ENCODE measurements at regions not wholly inside any gene's neighbourhood (a gene's known extent, or its start where the extent isn't known, plus 50 kb on each side); places are given as distances from the start of the nearest gene placed in this dataset.

DNA sequence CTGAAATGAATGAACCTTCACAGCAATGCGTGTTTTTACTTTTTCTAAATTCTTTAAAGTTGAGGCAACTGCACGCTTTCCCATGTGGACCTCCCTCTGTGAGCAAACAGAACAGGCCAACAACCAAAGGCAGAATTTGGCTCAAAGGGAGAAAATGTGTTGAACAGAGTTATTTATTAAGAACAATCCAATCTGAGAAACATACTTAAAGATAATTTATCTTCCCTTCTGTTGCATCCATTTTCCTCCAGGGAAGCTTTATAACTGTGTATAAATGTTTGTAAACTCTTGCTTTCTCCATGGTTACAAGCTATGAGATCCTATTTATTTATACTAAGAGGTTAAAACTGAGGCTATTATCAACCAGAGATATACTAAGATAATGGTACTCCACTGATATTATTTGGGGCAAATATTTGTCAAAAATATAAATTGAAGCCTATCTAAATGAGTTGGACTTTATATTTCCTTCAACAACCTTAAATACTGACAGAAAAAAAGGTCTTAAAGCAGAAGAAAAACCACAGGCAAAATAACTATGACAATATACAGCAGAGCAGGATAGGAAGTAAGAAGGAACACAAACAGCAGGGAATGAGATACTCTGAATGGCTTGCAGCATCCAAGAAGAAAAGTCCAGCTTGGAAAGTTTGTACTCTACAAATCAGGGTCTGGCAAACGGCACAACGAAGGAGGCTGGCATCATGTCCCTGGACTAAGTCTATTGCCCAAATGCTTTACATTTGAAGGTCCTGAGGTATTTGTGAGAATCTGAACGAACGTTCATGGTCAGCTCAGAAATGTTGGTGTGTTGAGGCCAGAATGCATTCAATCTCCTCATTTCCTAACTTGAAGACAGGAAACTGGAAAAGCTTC is 663.2 kb upstream of the INTU start:
- no peak overlapping the region for H3K4me3 ChIP-seq (ENCODE audit: insufficient read depth, low read depth, low read length)
- no peaks in the 10 kb centered on the region for H3K36me3 ChIP-seq (replicated peaks; ENCODE audit: control insufficient read depth, insufficient read depth, low read length)
- H3K27me3 ChIP-seq (ENCODE audit: control insufficient read depth, insufficient read depth, low read length) = no peaks in the 10 kb centered on the region
- no peak for DNase-seq

DNA sequence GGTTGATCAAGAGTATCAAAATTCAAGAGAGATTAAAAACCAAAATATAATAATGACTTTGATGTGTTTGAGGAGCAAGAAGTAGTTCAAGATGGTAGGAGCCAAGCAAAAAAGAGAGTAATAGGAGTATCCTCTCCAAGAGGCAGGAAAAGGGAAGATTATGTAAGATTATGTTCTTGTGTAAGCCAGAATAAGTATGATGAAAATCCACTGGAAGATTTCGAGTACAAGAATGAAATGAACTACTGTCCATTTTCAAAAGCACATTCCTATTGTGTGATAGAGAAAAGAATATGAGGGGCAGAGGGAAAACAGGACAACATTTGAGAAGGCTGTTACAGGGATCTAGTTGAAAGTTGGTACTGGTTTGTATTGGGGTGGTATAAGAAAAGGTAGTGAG is 659.6 kb upstream of the INTU start:
- H3K27me3 ChIP-seq (ENCODE audit: control insufficient read depth, insufficient read depth, low read length) = no peaks in the 10 kb centered on the region
- no peak overlapping the region for H3K4me3 ChIP-seq (ENCODE audit: insufficient read depth, low read depth, low read length)
- no peaks in the 10 kb centered on the region for H3K36me3 ChIP-seq (replicated peaks; ENCODE audit: control insufficient read depth, insufficient read depth, low read length)
- DNase-seq = no peak

DNA sequence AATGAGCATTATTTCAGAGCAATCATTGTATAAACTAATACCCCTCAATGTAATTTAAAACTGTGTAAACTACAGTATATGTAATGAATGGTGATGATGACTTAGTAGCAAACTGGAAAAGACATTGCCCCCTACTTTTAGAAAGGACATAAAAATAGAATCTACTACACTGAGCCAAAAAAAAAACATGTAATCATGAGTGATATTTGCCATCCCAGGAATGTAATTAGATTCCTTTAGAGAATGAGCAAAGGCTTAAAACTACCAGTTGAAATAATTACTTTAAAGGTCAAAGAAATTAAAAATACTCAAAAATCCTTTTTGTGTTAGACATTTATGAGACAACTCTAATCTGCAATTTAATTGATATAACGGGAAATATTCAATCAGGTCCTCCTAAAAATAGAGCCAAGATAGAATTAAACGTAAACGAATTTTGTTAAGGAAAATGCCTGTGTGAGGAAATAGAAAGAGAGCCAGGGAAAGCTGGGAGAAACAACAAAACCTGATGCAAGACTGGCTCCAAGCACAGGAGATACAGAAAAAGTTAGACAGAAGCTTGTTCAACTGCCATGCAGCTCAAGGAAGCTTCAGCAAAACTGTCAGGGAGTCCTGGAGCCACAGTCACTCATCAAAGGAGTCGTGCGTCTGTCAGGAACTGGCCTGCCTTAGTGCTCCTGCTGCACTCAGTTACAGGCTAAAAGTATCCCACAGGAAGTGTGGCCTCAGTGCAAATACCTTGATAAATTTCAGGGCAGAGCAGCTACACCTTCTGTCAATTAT is 655.7 kb upstream of the INTU start:
- Histone ChIP-seq H3K27me3 (ENCODE audit: control insufficient read depth, insufficient read depth, low read length) (no peaks in the 10 kb centered on the region), H3K4me3 (ENCODE audit: insufficient read depth, low read depth, low read length) (no peak overlapping the region), H3K36me3 (replicated peaks; ENCODE audit: control insufficient read depth, insufficient read depth, low read length) (no peaks in the 10 kb centered on the region)
- DNase-seq = no peak

GRCh38 chr4:126986005-126986404 is 646.8 kb upstream of the INTU start:
- no peaks in the 10 kb centered on the region for H3K36me3 ChIP-seq (replicated peaks; ENCODE audit: control insufficient read depth, insufficient read depth, low read length)
- no peak for DNase-seq
- H3K4me3 ChIP-seq (ENCODE audit: insufficient read depth, low read depth, low read length) = no peak overlapping the region
- no peaks in the 10 kb centered on the region for H3K27me3 ChIP-seq (ENCODE audit: control insufficient read depth, insufficient read depth, low read length)

DNA sequence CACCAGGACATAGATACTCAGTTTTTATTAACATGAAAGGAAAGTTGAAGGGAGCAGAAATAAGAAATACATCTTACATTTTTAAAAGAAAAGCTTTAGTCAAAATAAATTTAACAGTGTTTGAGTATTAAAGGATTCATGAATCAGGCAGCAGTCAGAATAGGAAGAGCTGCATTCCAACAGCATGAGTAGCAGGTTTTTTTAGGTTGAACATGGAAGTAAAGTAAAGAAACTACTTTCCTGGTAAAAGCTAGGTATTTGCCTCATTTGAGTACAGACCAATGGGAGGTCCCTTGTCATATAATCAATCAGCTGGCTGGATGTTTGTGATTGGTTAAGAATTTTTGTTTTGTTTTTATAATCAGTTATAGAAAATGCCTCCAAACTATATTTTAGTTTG is 645.9 kb upstream of the INTU start:
- H3K4me3 ChIP-seq (ENCODE audit: insufficient read depth, low read depth, low read length) = no peak overlapping the region
- H3K27me3 ChIP-seq (ENCODE audit: control insufficient read depth, insufficient read depth, low read length) = no peaks in the 10 kb centered on the region
- DNase-seq = no peak
- H3K36me3 ChIP-seq (replicated peaks; ENCODE audit: control insufficient read depth, insufficient read depth, low read length) = no peaks in the 10 kb centered on the region

- no peak for DNase-seq
- H3K4me3 ChIP-seq (ENCODE audit: insufficient read depth, low read depth, low read length) = no peak overlapping the region
- no peaks in the 10 kb centered on the region for H3K27me3 ChIP-seq (ENCODE audit: control insufficient read depth, insufficient read depth, low read length)
- H3K36me3 ChIP-seq (replicated peaks; ENCODE audit: control insufficient read depth, insufficient read depth, low read length) = no peaks in the 10 kb centered on the region
Measured at GRCh38 chr4:126991965-126992364, 640.8 kb upstream of the INTU start.

- Histone ChIP-seq H3K27me3 (ENCODE audit: control insufficient read depth, insufficient read depth, low read length) (no peaks in the 10 kb centered on the region), H3K36me3 (replicated peaks; ENCODE audit: control insufficient read depth, insufficient read depth, low read length) (no peaks in the 10 kb centered on the region), H3K4me3 (ENCODE audit: insufficient read depth, low read depth, low read length) (no peak overlapping the region)
- no peak for DNase-seq
Measured at GRCh38 chr4:126992910-126993309, 639.8 kb upstream of the INTU start.

GRCh38 chr4:126993351-126993750 is 639.4 kb upstream of the INTU start:
- Histone ChIP-seq H3K4me3 (ENCODE audit: insufficient read depth, low read depth, low read length) (no peak overlapping the region), H3K27me3 (ENCODE audit: control insufficient read depth, insufficient read depth, low read length) (no peaks in the 10 kb centered on the region), H3K36me3 (replicated peaks; ENCODE audit: control insufficient read depth, insufficient read depth, low read length) (no peaks in the 10 kb centered on the region)
- DNase-seq = no peak

- no peaks in the 10 kb centered on the region for H3K27me3 ChIP-seq (ENCODE audit: control insufficient read depth, insufficient read depth, low read length)
- H3K36me3 ChIP-seq (replicated peaks; ENCODE audit: control insufficient read depth, insufficient read depth, low read length) = no peaks in the 10 kb centered on the region
- DNase-seq = no peak
- no peak overlapping the region for H3K4me3 ChIP-seq (ENCODE audit: insufficient read depth, low read depth, low read length)
Measured at GRCh38 chr4:126995235-126995634, 637.5 kb upstream of the INTU start.

DNA sequence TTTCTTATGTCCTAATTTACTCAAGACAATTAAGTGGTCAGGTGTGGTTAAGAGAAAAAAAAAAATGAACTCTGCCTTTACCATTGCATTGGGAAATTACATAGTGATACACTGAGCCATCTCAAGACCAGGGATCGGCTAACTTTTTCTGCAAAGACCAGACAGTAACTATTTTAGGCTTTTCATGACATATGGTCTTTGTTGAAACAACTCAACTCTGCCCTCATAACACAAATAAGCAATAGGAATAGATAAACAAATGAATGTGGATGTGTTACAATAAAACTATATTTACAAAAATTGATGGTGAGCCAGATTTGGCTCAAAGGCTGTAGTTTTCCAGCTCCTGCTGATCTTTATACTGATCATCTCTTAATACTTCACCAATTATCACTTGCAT is 632.6 kb upstream of the INTU start:
- DNase-seq = no peak
- no peak overlapping the region for H3K4me3 ChIP-seq (ENCODE audit: insufficient read depth, low read depth, low read length)
- H3K27me3 ChIP-seq (ENCODE audit: control insufficient read depth, insufficient read depth, low read length) = no peaks in the 10 kb centered on the region
- no peaks in the 10 kb centered on the region for H3K36me3 ChIP-seq (replicated peaks; ENCODE audit: control insufficient read depth, insufficient read depth, low read length)

GRCh38 chr4:127000846-127001245 is 631.9 kb upstream of the INTU start:
- Histone ChIP-seq H3K4me3 (ENCODE audit: insufficient read depth, low read depth, low read length) (no peak overlapping the region), H3K27me3 (ENCODE audit: control insufficient read depth, insufficient read depth, low read length) (no peaks in the 10 kb centered on the region), H3K36me3 (replicated peaks; ENCODE audit: control insufficient read depth, insufficient read depth, low read length) (no peaks in the 10 kb centered on the region)
- DNase-seq = no peak

- Histone ChIP-seq H3K27me3 (ENCODE audit: control insufficient read depth, insufficient read depth, low read length) (no peaks in the 10 kb centered on the region), H3K36me3 (replicated peaks; ENCODE audit: control insufficient read depth, insufficient read depth, low read length) (no peaks in the 10 kb centered on the region), H3K4me3 (ENCODE audit: insufficient read depth, low read depth, low read length) (no peak overlapping the region)
- no peak for DNase-seq
Measured at GRCh38 chr4:127001933-127002332, 630.8 kb upstream of the INTU start.

GRCh38 chr4:127006446-127006877 is 626.3 kb upstream of the INTU start:
- H3K27me3 ChIP-seq (ENCODE audit: control insufficient read depth, insufficient read depth, low read length) = no peaks in the 10 kb centered on the region
- H3K36me3 ChIP-seq (replicated peaks; ENCODE audit: control insufficient read depth, insufficient read depth, low read length) = no peaks in the 10 kb centered on the region
- no peak for DNase-seq

DNA sequence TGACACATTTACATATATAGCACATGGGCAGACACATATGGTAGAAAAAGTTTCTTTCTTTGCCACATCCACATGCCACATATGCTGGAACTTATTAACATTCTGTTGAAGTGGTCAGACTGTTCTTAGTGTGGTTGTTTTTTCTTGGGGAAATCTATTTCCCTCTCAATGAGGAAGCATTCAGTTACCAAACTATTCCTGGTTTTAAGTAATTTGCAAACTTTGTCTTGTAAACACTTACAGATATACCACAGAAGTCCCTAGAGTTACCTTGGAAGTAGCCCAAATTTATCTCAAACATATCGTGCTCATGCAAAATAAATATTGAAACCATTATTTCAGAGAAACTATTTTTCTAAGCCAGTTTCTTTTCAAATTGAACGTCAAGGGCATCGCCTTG is 625.5 kb upstream of the INTU start:
- H3K36me3 ChIP-seq (replicated peaks; ENCODE audit: control insufficient read depth, insufficient read depth, low read length) = no peaks in the 10 kb centered on the region
- no peak overlapping the region for H3K4me3 ChIP-seq (ENCODE audit: insufficient read depth, low read depth, low read length)
- H3K27me3 ChIP-seq (ENCODE audit: control insufficient read depth, insufficient read depth, low read length) = no peaks in the 10 kb centered on the region
- DNase-seq = no peak

More at GRCh38 chr4:127006446-127006877, 626.3 kb upstream of the INTU start:
- H3K4me3 ChIP-seq (ENCODE audit: insufficient read depth, low read depth, low read length) = no peak overlapping the region

DNA sequence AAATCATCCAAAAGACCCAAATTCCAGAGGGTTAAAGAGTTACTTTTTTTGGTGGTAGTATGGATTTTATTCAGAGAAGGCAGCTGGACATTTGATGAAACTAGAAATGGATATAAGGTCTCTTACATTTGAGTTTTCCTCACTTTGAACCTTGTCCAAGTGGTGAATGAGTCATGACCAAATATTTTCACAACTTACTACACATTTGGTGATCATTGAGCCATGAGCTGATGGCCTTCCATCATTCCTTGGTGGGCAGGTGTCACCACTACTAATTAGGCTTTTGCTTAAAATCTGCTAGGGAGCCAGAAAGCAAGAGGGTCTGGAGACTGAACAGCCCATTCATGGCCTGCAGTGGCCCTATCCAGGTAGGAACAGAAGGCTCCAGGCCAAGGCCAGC is 620.2 kb upstream of the INTU start:
- Histone ChIP-seq H3K27me3 (ENCODE audit: control insufficient read depth, insufficient read depth, low read length) (no peaks in the 10 kb centered on the region), H3K36me3 (replicated peaks; ENCODE audit: control insufficient read depth, insufficient read depth, low read length) (no peaks in the 10 kb centered on the region), H3K4me3 (ENCODE audit: insufficient read depth, low read depth, low read length) (no peak overlapping the region)
- no peak for DNase-seq

Measured in H7 (cell line).